ENCODE measurements at regions not wholly inside any gene's neighbourhood (a gene's known extent, or its start where the extent isn't known, plus 50 kb on each side); places are given as distances from the start of the nearest gene placed in this dataset.
"Not testable (repeated sequence)": the region's sequence is repeated elsewhere in the genome, so short reads cannot be mapped to it uniquely, and the experiment has no call there.

GRCh38 chr4:117014236-117014635 lies 71.1 kb downstream of the TRAM1L1 start:
- TF ChIP-seq CTCF (IDR thresholded peaks at IDR 0.05) (no peak), ZFX (IDR thresholded peaks at IDR 0.05; ENCODE audit: borderline replicate concordance) (no peak)
- H3K27ac ChIP-seq, result no peak overlapping the region

GRCh38 chr4:117010671-117011070 lies 74.7 kb downstream of the TRAM1L1 start:
- TF ChIP-seq ZFX (IDR thresholded peaks at IDR 0.05; ENCODE audit: borderline replicate concordance) (no peak), CTCF (IDR thresholded peaks at IDR 0.05) (no peak)
- no peak overlapping the region for H3K27ac ChIP-seq

GRCh38 chr4:117001077-117001476 lies 84.3 kb downstream of the TRAM1L1 start:
- no peak overlapping the region for H3K27ac ChIP-seq
- TF ChIP-seq ZFX (IDR thresholded peaks at IDR 0.05; ENCODE audit: borderline replicate concordance) (no peak), CTCF (IDR thresholded peaks at IDR 0.05) (no peak)

- H3K27ac ChIP-seq, result no peak overlapping the region
- TF ChIP-seq ZFX (IDR thresholded peaks at IDR 0.05; ENCODE audit: borderline replicate concordance), result no peak
- no peak for TF ChIP-seq CTCF (IDR thresholded peaks at IDR 0.05)
Observed at GRCh38 chr4:116982656-116983055, 102.7 kb downstream of the TRAM1L1 start.

GRCh38 chr4:116980436-116980835 lies 104.9 kb downstream of the TRAM1L1 start:
- H3K27ac ChIP-seq, result not testable (repeated sequence)

GRCh38 chr4:116959045-116959444 lies 126.3 kb downstream of the TRAM1L1 start:
- TF ChIP-seq CTCF (IDR thresholded peaks at IDR 0.05) (no peak), ZFX (IDR thresholded peaks at IDR 0.05; ENCODE audit: borderline replicate concordance) (no peak)
- no peak overlapping the region for H3K27ac ChIP-seq

GRCh38 chr4:116953947-116954346 lies 131.4 kb downstream of the TRAM1L1 start:
- TF ChIP-seq ZFX (IDR thresholded peaks at IDR 0.05; ENCODE audit: borderline replicate concordance) (no peak), CTCF (IDR thresholded peaks at IDR 0.05) (no peak)
- H3K27ac ChIP-seq, result no peak overlapping the region

- TF ChIP-seq CTCF (IDR thresholded peaks at IDR 0.05) (no peak), ZFX (IDR thresholded peaks at IDR 0.05; ENCODE audit: borderline replicate concordance) (no peak)
Observed at GRCh38 chr4:116952530-116953136, 132.7 kb downstream of the TRAM1L1 start.

More at GRCh38 chr4:116952530-116953136, 132.7 kb downstream of the TRAM1L1 start:
- no peak overlapping the region for H3K27ac ChIP-seq

All from 22Rv1 (cell line).